Breast epithelium (tissue), 3 donors: ENCODE measurements at regions not wholly inside any gene's neighbourhood (a gene's known extent, or its start where the extent isn't known, plus 50 kb on each side); places are given as distances from the start of the nearest gene placed in this dataset.

Source experiments
- CTCF ChIP-seq, 3 donors: fragments of 450-650 bp; IDR thresholded peaks; one replicate each; pipeline ENCODE4 v1.5.1; 2016 to 2017; ENCODE audit warnings: antibody characterized with exemption in 3 of 3, mild to moderate bottlenecking in 3 of 3, moderate library complexity in 3 of 3
- POLR2A ChIP-seq: fragments of 450-650 bp; IDR thresholded peaks from one replicate; pipeline ENCODE4 v1.6.1; 2016; ENCODE audit warnings: antibody characterized with exemption, mild to moderate bottlenecking, moderate library complexity
- POLR2AphosphoS5 ChIP-seq, 3 donors: sonication (generic); formaldehyde crosslinking; IDR thresholded peaks; one replicate each; pipeline ENCODE4 v1.6.1; 2017; ENCODE audit warnings: antibody characterized with exemption in 3 of 3

DNA sequence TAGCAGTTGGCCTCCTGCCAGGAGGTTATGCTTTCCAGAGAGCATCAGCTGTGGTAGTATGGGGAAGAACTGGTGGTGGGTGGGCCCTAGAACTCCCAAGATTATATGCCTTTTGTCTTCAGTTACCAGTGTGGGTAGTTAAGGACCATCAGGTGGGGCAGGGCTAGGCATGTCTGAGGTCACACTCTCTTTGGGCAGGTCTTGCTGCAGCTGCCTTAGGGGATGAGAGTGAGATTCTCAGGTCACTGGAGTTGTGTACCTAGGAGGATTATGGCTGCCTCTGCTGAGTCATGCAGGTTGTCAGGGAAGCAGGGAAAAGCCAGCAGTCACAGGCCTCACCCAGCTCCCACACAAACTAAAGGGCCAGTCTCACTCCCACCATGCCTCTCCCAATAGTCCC, 172.9 kb upstream of the GYPA start:
- TF ChIP-seq CTCF (IDR thresholded peaks at IDR 0.05) (no peak), POLR2A (no peak), POLR2AphosphoS5 (IDR thresholded peaks at IDR 0.05) (no peak)
